GM19455 (cell line): ENCODE measurements at regions not wholly inside any gene's neighbourhood (a gene's known extent, or its start where the extent isn't known, plus 50 kb on each side); places are given as distances from the start of the nearest gene placed in this dataset.

ENCODE experiments used
- ATAC-seq: cut with Tn5 transposase; IDR thresholded peaks from one replicate; pipeline ENCODE4 v1.9.1; 2021; ENCODE audit not compliant: unreplicated experiment

DNA sequence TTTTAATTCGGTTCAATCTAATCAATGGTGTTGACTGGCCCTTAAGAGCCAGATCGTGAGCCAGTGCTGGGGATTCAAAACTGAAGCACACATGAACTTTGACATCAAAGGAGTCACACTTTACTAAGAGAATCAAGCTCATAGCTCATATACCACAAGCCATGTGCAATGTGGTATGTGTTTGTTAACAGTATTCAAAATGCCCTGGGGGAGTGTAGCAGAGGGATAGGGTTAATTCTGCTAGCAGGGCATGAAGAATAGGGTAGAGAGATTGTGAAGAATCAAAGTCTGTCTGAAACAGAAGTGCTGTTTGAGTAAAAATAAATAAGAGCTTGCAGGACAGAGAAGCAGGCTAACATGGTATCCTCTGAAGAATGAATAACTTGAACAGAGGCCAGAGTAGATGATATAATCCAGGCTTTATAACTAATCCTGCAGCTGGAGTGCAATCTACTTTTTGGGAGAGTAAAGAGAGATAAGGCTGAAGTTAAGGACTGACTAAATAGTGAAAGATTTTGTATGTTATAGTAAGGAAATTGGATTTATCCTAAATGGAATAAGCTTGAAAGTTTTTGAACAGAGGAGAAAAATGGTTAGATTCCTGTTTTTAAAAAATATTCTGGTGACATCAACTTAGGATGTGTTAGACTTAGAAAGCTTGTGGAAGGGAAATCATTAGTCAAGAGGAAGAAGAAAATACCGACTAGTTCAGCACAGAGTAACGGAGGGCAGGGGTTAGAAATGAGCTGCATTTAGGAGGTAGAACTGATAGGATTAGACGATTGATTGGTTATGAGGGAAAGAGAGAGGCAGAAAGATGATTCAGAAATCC lies 292.0 kb downstream of the NFKBIZ start:
- ATAC-seq, result no peak

DNA sequence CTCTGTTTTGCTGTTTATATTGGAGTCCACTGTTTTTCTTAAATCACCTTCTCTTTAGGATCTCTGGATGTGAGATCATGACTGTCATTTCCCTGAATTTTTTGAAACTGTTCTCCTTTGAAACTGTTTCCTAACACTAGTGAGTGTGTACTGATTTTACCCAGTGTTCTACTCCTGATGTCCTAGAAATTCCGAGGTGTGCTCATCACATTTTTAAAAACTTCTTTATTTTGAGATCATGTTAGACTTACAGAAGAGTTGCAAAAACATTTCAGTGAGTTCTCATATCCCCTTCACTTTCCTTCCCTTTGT lies 292.6 kb downstream of the NFKBIZ start:
- ATAC-seq, result no peak

DNA sequence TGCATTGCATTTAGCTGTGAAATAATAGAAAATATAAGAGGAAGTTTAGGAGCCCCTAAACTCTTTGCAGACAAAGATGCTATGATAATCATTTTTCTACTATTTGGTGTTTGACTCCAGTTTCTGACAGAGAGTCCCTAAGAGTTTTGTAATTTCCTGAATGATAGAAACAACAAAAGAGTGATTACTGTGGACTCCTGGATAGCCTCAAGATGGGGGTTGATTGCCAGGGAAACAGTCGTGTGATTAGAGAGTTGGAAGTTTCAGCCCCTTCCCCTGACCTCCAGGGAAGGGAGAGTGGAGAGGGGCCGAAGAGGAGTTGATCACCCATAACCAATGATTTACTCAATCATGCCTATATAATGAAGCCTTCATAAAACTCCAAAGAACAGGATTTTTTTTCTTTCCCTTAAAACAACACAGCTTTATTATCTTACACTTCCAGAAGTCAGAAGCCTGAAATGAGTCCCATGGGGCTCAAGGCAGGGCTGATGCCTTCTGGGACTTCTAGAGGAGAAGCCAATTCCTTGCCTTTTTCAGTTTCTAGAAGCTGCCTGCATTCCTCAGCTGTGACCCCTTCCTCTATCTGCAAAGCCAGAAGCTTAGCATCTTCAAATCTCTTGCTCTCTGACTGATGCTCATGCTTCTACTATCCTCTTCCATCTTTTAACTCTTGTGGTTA lies 292.3 kb upstream of the ZPLD1 start:
- no peak for ATAC-seq

DNA sequence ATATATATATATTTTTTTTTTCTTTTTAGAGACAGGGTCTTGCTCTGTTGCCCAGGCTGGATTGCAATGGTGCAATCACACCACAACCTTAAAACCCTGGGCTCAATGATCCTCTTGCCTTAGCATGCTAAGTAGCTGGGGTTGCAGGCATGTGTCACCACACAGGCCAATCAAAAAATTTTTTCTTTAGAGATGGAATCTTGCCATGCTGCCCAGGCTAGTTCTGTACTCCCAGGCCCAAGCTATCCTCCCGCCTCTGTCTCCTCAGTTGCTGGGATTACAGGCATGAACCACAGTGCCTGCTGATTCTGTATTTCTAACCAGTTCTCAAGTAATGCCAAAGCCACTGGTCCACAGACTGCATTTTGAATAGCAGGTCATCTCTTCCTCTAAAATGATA lies 291.3 kb upstream of the ZPLD1 start:
- ATAC-seq, result no peak

DNA sequence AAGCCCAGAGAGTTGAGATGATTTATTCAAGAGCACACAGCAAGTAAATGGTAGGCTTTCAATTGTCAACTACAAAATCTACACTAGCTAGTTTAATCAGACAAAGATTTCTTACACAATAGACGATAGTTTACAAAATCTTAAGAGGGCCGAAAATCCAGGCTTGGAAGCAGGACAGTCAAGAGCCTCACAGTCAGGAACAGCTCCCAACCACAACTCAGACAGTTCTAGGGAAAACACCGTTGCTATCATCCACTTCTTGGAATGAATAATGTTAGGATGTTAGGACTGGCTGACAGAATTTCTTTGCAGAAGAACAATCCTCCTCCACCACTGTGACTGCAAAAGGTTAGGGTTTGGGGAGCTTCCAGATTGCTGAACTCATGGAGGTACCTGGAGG lies 290.8 kb upstream of the ZPLD1 start:
- ATAC-seq, result no peak

DNA sequence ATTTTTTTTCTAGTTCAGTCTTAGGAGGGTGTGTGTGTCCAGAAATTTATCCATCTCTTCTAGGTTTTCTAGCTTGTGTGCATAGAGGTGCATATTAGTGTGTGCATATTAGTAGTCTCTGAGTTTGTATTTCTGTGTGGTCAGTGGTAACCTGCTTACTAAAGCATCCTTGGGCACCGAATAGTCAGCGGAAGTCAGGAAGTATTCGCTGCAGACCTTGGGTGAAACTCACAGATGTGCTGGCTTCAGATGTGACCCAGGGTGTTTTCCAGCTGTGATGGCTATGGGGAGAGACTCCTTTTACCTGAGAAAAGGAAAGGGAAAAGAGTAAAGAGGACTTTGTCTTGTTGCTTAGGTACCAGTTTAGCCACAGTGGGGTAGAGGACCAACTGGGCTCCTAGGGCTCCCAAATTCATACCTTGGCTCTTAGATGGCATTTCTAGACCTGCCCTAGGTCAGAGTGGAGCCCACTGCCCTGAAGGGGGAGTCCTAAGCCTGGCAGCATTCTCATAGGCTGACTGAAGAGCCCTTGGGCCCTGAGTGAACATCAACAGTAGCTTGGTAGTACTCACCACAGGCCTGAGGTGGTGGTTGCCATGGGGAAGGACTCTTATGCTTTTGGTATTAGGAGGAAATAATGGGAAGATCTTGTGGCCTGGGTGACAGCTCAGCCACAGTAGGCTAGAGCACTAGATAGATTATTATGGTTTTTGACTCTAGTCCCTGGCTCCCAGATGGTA lies 286.0 kb upstream of the ZPLD1 start:
- no peak for ATAC-seq

DNA sequence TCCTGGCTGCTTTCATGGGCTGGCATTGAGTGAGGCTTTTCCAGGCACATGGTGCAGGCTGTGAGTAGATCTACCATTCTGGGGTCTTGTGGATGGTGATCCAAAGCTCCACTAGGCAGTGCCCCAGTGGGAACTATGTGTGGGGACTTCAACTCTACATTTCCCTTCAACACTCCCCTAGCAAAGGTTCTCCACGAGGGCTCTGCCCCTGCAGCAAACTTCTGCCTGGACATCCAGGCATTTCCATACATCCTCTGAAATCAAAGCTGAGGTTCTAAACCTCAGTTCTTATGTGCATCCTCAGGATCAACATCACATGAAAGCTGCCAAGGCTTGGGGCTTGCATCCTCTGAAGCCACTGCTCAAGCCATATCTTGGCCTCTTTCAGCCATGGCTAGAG lies 282.9 kb upstream of the ZPLD1 start:
- no peak for ATAC-seq

DNA sequence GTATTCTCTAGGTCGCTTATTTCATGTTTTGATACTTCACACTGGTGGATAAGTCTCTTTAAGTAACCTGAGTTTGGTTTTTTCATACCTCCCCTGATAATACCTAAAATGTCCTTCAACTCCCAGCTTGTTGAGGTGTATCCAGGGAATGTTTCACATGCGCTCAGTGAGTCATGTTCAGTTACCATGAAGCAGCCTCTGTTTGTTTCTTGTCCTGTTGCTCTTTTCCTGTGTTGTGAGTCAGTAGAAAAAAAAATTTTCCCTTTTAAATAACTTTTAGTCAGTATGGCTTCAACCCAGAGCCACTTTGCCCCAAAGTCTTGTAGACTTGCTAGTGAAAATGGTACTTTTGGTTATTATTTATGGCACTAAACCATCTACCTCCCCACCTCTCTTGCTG lies 278.4 kb upstream of the ZPLD1 start:
- no peak for ATAC-seq

DNA sequence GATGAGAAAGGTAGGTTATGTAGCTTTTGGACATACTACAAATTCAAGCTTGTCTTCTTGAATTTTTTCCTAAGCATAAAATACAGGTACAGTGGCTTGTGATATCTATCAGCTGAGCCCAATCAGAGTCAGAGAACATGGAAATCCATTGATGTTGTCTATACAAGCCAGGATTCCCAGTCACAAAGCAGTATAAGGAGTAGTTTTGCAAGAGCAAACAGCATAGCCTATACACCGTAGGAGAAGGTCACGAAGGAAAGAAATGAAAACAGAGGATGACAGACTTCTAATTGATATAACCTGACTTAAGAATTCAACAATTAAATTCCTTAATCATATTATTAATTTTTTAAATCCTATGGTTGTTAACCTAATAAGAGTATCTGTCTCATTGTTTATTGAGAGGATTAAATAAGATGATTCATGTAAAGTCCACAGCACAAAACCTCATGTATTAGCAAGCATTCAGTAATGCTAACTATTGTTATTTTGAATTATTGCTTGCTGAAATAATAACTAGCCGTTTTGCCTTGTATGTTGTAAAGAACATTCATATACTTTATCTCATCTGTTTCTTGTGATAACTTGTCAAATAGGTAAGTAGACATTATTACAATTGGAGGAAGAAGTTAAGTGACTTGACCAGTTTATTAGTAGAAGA lies 276.6 kb upstream of the ZPLD1 start:
- no peak for ATAC-seq

DNA sequence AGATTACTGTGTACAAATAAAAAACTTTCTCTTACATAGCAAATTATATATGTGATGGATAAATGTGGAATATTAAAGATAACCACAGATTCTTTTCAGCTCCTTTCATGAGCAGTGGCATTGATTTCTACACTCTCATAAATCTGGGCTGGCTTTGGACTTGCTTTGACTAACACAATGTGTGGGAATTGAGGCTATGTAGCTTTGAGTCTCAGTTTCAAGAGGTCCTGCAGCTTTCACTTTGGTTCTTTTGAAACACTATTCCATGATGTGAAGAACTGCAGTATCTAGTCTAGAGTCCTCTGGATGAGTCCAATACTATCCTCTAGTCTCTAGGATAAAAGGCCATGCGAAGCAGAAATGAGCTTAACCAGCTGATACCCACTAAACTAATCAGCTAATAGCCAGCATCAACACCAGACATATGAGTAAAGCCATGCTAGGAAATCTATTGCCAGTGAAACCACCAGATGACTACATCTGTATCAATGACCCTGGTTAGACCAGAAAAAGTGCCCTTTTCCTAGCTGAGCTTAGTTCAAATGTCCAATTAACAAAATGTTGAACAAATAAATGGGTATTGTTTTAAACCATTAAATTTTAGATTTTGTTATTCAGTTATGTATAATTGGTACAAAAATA lies 274.9 kb upstream of the ZPLD1 start:
- ATAC-seq, result no peak

DNA sequence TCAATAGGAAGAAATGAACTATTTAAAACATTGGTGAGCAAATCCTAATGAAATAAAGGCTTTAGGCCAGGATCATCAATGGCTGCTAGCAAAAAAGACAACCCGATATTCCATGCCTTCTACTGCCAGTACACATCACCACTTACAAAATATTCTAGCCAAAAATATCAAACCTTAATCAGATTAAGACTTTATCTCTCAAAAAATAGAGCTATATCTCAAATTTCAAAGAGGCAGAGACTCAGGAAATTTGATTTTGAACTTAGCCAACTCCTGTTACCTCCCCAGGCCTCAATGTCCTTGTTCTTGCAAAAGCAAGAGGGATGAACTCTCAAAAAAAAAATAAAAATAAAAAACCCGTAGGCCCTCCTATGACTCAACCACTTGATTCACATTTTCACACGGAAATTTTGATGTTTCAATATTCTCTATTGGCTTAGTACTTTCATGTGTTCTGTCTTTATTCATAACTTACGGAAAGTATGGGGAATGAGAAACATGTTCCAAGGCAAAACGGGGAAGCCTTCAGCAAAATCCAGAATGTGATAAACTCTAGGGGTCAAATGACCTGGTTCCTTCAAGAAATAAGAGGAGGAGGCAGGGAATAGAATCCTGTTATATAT lies 273.3 kb upstream of the ZPLD1 start:
- ATAC-seq, result no peak

DNA sequence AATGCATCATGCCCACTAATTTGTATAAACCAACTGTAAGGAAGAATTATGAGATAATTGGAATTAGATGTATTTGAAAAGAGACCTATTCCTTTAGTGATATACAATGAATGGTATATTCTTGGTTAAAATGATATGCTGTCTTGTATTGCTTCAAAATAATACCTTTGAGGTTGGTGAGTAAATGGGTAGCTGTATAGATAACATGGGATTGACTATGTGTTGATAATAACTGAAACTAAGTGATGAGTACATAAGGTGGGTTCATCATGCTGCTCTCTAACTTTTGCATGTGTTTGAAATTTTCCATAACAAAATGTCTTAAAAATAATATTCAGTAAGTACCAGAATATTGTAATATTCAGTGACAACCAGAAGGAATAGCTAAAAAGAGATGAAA lies 272.6 kb upstream of the ZPLD1 start:
- ATAC-seq, result no peak

DNA sequence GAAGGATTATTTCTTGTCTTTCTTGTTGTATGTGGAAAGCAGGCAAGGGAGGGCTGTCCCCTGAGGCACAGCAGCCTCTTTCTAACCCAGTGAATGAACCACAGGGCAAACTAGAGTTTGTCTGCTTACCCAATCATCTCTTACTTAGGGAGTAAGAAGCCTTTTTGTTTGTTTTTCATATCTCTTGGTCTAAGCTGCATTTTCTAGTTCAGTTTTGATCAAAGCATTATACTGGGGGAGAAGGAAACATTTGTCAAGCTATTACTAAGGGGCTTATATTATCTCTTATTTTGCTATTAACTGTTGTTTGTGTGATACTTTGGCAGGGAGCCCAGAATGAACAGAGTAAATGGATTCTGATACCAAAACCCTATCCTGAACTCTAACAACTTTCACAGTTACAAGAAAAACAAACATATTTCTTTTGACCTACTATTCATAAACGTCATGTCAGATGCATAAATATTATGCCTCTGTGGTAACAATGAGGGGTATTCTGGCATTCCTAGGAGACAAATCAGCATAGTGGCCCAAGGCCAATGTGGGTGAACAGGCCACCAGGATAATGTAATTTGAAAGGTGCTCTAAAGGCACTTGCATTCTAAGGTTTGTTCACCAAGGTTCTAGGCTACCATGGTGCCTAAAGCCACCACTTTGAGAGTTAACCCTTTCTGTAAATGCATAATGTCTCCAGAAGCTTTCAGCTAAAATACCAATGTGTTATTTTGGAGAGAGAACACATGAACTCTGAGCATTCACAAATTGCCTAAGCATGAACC lies 271.6 kb upstream of the ZPLD1 start:
- no peak for ATAC-seq

DNA sequence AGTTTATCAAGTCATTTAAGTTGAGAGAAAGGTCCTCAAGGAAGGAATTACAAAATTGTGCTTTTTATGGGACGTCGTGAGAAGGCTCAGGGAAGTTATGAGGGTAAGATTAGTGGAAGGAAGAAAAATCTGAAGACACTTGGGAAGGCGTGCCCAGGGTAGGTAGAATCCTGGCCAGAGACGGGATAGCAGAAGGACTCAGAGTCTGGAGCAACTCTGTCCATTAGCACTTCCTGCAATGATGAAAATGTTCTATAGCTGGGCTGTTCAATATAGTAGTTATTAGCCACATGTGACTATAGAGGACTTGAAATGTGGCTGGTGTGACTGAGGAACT lies 271.0 kb upstream of the ZPLD1 start:
- no peak for ATAC-seq

DNA sequence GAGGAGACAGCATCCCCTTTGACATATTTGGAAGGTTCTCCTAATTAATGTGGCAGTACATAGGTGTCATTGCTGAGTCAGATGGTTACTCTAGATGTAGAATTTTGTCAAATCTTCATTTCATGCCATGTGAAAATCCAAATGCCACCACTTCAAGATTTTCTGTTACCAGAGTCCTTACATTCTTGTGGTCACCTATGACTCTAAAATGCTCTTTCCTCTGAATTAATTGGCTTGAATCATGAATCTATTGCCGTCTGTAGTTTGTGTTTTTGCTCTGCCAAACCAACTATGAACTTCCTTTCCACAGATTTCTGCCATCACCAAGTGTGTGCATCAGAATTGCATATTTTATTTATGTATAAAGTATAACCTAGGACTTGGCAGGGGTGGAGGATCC lies 269.4 kb upstream of the ZPLD1 start:
- no peak for ATAC-seq

DNA sequence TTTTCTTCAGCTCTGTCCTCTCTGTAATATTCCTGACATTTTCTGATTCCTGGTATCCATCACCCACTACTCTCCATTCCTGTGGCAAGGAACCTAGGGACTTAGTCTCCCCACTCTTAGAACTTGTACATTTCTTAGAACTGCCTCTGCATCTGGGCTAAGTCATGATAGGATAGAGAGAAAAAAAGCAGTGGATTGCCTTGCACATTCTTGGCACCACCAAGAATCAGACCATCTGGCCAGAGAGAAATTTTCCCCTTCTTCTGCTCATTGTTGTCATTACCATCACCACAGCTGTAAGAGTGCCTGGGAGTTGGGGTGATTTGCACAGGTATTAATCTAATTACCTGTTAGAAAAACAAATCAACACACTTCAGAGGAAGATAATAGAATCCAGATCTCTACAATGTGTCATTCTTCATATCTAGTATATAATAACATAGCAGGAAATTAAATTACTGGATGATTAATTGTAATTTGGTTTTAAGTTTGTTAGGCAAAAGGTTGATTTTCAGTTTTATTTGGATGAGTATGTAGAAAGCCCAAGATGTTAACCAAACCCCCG lies 264.8 kb upstream of the ZPLD1 start:
- ATAC-seq, result no peak

DNA sequence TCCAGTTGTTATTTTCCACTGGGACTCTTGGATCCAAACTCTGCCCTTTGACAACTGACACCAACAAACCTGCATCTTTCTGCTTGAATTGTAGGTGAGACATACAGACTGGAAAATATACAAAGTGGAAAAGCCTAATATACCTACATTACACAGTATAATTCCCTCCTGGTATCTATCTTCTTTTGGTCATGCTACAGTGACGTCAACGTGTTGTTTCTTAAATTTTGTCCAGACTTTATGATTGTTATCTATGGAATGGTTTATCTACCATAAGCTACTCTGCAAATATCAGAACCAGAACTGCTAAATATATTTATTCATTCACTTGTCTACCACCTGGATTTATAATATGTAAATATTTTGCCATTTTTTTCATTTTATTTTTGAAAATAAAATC lies 264.3 kb upstream of the ZPLD1 start:
- ATAC-seq, result no peak

DNA sequence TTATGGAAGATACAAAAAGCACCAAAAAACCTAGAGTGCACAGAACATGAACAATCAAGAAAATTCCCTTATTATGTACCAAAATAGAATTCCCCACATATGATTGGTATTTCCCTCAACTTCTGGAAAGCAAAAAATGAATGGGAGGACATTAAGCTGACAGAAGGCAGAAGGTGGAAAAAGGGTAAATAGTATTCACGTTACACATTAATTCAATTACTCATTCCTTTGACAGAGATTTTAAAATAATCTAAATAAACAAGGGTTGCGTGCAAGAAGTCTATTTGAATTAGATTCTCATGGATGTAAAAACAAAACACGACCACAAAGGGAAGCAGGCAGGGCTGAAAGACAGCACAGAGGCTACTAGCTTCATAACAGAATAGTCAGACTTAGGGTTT lies 260.5 kb upstream of the ZPLD1 start:
- no peak for ATAC-seq

DNA sequence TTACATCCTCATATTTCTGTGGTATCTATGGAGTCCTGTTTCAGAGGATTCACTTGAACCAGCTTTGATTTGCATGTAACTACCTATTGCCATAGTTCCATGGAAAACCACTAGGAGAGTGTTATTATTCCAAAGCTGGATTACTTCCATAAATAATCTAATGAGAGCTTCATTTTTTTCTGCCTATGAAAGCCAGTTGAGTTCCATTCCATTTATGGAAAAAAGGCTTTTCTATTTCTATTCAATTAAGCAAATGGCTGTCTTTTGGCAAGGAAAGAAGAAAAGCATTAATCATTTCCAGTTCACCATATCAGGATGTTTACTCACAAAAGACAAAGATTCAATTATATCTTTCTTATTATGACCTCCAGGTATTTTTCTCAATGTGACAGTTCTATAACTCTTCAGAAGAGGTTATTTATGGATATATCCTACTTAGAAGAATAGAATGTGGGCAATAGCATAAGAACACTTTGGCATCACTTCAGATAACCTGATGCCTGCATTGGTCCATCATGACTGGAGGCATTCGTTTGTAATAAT lies 259.9 kb upstream of the ZPLD1 start:
- no peak for ATAC-seq
